IPS-NIHi7 (cell line): ENCODE measurements at regions not wholly inside any gene's neighbourhood (a gene's known extent, or its start where the extent isn't known, plus 50 kb on each side); places are given as distances from the start of the nearest gene placed in this dataset.
"Not testable (repeated sequence)": the region's sequence is repeated elsewhere in the genome, so short reads cannot be mapped to it uniquely, and the experiment has no call there.

Source experiments
- DNase-seq: peaks from one replicate; pipeline ENCODE4 v3.0.0; 2012; ENCODE audit warnings: mixed read lengths; ENCODE audit errors: extremely low spot score

DNA sequence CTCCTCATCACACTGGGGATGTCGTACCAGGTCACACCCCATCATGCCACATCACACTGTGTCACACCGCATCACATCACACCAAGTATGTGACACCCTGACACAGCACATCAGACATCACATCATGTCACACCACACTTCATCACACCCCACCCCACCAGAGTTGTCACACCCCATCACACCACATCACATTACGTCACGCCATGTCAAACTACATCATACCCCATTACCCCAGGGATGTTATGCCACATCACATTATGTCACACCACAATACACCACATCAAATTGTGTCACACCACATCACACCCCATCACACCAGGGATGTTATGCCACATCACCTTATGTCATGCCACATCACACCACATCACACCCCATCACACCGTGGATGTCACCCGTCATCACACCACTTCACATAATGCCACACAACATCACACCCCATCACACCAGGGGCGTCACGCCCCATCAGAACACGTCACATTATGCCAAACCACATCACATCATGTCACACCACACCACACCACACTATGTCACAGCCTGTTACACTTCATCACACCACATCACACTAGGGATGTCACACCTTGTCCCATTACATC is 133.6 kb downstream of the TMEM121 start:
- DNase-seq = no peak

DNA sequence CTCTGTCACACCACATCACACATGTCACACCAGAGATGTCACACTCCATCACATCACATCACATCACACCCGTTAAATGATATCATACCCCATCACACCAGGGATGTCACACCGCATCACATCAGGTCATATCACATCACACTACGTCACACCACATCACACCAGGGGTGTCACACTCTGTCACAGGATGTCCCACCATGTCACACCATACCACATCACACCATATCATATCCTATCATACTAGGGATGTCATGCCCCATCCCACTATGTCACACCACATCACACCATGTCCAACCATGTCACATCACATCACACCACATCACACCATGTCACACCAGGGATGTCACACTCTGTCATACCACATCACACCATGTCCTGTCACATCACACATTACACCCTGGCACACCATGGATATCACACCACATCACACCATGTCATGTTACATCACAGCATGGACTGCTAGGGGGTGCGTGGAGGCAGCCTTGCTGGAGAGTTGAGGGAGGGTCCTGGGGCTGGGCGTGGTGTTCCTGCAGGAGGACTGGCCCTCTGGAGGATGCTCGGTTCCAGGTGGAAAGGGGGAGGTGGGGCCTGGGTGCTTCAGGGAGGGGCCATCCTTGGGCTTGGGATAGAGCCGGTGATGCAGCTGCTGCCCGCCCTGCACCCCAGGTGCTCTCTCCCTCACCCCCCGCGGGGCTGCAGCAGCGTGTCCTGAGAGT is 134.6 kb downstream of the TMEM121 start:
- DNase-seq = no peak

DNA sequence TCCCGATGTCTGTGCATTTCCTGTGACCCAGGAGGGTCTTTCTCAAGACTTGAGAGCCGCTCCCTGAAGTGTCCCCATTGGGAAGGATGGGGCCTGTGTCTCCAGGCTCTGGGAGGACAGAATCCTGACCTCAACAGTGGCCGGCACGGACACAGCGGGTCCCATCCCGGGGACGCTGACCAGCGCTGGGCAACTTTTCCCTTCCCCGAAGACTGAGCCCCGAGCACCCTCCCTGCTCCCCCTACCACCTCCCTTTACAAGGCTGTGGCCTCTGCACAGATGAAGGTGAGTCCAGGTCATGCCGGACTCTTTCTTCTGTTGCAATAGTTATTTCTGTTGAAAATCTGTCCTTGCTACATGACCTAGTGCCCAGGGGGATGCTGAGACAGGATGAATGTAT is 135.7 kb downstream of the TMEM121 start:
- DNase-seq = not testable (repeated sequence)

DNA sequence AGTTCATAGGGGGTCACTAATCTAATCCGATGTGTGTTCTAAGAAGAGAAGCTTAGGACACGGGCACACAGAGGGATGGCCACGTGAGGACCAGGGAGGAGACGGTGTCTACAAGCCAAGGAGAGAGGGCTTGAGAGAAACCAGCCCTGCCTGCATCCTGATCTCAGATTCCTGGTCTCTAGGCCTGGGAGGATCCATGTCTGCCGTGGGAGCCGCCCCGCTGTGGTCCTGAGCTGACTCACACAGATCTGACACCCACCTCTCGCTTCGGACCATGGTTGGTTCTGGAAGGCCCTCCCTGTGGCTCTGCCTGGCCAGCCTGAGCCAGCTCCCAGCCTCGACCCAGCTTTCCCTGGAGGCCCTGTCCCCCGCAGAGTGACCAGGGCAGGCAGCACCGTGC is 136.2 kb downstream of the TMEM121 start:
- not testable (repeated sequence) for DNase-seq

DNA sequence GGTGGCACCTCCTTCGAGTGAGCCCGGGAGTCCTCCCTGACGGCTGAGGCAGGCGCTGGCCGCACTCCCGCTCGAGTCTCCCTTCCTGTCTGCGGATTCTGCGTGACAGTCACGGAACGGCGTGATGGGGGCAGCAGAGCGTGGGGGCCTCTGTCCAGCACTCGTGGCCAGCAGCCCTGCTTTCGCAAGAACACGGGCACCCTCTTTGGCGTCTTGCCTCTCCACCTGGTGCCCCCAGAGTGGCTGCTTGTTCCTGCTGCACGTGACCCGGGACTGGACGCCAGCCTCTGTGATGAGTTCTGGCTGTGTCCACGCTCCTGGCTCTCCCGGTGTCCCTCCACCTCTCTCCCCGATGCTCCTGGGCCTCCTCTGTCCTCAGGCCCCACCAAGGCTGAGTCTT is 136.9 kb downstream of the TMEM121 start:
- not testable (repeated sequence) for DNase-seq

DNA sequence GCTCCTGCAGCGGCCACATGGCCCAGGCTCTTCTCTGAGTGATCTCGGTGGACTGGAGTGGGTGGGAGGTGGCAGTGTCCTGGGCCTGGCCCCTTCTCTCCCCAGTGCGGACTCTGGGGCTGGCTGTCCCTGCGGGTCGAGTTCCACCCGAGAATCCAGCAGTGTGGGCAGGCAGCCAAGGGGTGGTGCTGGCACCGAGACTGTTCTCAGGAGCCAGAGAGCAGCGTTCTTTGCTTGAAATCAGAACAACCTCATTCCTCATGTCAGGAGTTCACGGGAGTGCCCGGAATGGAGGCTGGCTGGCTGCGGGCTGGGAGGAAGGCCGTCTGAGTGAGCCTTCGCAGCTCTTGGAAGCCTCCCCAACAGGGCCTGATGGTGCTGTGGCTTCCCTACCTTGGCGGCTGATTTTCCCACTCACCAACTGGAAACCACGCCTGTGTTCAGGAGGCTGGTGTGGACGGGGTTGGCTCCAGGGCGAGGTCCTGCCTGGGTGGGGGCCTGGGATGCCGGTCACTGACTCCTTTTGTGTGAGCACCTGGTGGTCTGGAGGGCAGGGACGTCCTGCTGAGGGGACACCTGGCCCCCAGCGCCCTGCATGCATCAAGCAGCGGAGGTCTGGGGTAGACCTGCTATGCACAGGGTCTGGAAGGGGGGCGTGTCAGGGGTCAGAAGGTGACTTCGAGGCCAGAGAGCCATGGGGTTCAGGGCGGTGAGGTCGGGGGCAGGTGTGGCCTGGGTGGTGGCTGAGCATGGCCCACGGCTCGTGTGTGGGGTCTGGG is 137.6 kb downstream of the TMEM121 start:
- DNase-seq = not testable (repeated sequence)

DNA sequence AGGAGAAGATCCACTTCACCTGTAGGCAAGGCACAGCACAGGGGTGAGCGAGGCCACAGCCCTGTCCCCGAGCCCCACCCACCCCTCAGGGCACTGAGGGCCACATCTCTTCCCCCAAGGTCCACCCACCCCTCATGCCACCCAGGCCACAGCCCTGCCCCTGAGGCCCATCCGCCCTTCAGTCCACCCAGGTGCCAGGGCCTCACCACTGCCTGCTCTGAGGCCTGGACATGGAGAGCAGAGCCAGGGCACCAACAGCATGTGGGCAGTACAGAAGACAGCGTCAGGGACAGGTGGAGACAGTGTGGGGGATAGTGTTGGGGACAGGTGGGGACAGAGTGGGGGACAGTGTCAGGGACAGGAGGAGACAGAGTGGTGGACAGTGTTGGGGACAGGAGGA is 138.3 kb downstream of the TMEM121 start:
- no peak for DNase-seq

DNA sequence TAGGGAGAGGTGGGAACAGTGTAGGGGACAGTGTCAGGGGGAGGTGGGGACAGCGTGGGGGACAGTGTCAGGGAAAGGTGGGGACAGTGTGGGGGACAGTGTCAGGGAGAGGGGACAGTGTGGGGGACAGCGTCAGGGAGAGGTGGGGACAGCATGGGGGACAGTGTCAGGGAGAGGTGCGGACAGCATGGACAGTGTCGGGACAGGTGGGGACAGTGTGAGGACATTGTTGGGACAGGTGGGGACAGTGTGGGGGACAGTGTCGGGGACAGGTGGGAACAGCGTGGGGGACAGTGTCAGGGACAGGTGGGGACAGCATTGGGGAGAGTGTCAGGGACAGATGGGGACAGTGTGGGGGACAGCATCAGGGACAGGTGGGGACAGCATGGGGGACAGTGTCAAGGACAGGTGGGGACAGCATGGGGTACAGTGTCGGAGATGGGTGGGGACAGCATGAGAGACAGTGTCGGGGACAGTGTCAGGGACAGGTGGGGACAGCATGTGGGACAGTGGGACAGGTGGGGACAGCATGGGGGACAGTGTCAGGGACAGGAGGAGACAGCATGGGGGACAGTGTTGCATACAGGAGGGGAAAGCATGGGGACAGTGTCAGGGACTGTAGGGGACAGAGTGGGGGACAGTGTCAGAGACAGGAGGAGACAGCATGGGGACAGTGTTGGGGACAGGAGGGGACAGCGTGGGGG is 139.0 kb downstream of the TMEM121 start:
- DNase-seq = no peak

DNA sequence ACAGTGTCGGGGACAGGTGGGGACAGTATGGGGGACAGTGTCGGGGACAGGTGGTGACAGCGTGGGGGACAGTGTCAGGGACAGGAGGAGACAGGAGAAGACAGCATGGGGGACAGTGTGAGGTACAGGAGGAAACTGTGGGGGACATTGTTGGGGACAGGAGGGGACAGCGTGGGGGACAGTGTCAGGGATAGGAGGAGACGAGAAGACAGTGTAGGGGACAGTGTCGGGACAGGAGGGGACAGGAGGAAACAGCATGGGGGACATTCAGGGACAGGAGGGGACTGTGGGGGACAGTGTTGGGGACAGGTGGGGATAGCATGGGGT is 139.5 kb downstream of the TMEM121 start:
- no peak for DNase-seq

DNA sequence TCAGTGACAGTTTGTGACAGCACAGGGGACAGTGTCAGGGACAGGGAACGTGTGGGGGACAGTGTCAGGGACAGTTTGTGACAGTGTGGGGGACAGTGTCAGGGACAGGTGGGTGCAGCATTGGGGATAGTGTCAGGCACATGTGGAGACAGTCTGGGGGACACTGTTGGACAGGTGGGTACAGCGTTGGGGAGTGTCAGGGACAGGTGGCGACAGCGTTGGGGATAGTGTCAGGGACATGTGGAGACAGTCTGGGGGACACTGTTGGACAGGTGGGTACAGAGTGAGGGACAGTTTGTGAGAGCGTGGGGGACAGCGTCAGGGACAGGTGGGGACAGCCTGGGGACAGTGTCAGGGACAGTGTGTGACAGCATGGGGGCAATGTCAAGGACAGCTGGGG is 140.0 kb downstream of the TMEM121 start:
- DNase-seq = no peak

DNA sequence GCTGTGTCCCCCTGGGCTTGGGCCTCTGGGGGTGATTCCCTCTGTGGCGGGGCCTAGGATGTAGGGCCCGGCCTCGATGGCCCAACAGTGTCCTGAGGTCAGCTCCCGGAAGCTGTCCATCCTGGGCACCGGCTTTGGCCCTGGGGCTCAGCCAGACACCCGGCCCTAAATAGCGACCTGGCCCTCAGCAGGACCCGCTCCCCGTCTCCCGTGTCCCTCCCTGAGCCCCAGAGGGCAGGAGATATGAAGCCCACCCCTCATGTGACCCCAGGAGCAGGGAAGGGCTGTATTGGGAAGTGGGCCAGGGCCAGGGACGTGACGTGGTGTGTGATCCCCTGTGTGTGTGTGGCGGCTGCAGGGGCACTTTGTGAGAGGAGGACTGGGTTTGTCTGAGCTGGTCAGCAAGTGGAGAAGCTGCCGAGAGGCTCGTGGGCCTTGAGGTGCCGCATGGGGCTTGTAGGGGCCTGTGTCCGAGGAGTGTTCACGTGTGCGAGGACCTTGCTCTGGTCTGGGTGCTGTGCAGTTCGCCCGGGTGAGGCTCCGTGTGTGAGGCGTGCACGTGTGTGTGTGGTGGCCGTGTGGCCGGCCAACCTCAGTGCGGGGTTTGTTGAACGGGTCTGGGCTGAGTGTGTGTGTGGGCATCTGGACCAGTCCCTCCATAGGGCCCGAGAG is 140.7 kb downstream of the TMEM121 start:
- DNase-seq = not testable (repeated sequence)

DNA sequence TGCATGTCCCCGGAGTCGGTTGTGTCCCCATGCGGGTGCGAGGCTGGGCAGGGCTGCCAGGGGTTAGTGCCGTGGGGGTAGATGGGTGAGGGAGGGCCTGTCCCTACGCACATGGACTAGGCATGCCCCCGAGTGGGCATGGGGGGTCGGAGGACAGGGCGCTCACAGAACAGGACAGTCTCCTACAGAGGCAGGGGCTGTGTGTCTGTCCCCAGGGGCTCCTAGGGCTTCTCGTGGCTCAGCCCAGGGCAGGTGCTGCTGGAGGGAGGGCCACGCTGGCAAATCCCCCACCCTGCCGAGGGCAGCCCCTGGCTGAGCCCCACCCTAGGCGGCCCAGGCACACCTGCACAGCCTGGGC is 141.3 kb downstream of the TMEM121 start:
- DNase-seq = not testable (repeated sequence)

DNA sequence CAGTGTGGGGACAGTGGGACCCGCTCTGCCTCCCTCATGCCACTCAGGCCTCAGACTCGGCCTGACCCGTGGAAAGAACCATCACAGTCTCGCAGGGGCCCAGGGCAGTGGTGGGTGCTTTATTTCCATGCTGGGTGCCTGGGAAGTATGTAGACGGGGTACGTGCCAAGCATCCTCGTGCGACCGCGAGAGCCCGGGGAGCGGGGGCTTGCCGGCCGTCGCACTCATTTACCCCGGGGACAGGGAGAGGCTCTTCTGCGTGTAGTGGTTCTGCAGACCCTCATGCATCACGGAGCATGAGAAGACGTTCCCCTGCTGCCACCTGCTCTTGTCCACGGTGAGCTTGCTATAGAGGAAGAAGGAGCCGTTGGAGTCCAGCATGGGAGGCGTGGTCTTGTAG is 141.6 kb downstream of the TMEM121 start:
- DNase-seq = not testable (repeated sequence)

DNA sequence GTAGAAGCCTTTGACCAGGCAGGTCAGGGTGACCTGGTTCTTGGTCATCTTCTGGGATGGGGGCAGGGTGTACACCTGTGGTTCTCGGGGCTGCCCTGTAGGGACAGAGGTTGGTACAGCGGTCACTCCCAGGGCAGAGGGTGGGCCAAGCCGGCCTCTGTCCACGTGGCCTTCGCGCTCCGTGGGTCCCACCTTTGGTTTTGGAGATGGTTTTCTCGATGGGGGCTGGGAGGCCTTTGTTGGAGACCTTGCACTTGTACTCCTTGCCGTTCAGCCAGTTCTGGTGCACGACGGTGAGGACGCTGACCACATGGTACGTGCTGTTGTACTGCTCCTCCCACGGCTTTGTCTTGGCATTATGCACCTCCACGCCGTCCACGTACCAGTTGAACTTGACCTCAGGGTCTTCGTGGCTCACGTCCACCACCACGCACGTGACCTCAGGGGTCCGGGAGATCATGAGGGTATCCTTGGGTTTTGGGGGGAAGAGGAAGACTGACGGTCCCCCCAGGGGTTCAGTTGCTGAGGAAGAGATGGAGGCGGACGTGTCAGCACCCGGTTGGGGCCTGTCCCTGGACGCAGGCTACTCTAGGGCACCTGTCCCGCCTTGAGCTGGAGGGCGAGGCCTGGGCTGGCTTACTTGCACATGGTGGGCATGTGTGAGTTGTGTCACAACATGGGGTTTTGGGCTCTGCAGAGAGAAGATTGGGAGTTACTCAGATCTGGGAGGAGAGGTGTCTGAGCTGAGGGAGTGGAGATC is 142.3 kb downstream of the TMEM121 start:
- not testable (repeated sequence) for DNase-seq

DNA sequence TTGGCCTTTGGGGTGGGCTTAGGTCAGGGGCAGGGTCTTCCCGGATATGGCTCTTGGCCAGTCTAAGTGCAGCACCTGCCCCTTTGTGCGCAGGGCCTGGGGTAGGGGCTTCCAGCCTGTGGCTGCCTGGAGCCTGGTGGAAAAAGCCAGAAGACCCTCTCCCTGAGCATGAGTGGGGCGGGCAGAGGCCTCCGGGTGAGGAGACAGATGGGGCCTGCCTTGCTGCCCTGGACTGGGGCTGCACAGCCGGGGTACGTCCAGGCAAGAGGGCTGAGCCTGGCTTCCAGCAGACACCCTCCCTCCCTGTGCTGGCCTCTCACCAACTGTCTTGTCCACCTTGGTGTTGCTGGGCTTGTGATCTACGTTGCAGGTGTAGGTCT is 142.8 kb downstream of the TMEM121 start:
- not testable (repeated sequence) for DNase-seq

DNA sequence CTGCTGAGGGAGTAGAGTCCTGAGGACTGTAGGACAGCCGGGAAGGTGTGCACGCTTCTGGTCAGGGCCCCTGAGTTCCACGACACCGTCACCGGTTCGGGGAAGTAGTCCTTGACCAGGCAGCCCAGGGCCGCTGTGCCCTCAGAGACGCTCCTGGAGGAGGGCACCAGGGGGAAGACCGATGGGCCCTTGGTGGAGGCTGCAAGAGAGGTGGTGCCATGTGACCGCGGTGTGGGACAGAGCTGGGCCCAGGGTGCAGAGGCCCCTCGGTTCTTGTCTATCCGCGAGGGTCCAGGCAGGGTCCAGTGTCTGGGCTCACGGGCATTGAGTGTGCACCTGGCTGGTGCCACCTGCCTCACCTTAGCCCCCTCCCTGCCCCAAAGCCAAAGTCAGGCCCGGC is 143.3 kb downstream of the TMEM121 start:
- not testable (repeated sequence) for DNase-seq

DNA sequence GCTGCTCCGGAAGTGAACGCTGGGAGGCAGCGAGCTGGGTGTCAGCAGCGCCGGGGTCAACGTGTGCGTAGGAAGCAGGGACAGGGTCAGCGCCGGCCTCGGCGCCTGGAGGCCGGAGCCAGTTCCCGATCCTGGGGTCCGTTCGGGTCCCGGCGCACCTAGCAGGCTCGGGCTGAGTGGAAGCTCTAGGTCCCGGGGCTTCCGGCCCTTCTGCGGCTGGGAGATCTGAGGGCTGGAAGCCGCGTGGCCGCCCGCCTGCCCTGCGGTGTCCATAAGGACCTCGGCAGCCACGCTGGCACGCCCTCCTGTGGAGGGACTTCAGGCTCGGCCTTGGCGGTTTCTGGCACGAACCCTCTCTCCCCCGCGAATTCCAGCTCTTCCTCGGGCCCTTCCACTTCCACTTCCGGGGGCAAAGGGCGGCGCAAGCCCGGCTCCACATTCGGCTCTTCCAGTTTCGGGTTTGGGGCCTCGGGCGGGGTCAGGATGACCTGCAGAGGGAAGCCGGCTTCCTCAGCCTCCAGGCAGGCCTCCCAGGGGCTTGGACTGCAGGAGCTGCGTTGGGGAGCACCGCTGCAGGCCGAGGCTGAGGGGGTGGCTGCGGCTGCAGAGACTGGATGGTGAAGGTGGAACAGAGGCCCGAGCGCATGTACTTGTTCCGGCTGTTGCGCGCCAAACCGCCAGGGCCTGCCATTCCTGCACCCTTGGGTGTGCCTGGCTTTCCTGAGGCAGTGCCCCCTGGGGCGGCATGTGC is 146.2 kb downstream of the TMEM121 start:
- DNase-seq = not testable (repeated sequence)

DNA sequence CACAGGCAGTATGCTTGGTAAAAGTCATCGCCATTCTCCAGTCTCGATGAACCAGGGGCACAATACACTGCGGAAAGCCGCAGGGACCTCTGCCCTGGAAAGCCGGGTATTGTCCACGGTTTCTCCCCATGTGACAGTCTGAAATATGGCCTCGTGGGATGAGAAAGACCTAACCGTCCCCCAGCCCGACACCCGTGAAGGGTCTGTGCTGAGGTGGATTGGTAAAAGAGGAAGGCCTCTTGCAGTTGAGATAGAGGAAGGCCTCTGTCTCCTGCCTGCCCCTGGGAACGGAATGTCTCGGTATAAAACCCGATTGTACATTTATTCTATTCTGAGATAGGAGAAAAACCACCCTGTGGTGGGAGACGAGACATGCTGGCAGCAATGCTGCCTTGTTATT is 149.1 kb downstream of the TMEM121 start:
- DNase-seq = not testable (repeated sequence)

DNA sequence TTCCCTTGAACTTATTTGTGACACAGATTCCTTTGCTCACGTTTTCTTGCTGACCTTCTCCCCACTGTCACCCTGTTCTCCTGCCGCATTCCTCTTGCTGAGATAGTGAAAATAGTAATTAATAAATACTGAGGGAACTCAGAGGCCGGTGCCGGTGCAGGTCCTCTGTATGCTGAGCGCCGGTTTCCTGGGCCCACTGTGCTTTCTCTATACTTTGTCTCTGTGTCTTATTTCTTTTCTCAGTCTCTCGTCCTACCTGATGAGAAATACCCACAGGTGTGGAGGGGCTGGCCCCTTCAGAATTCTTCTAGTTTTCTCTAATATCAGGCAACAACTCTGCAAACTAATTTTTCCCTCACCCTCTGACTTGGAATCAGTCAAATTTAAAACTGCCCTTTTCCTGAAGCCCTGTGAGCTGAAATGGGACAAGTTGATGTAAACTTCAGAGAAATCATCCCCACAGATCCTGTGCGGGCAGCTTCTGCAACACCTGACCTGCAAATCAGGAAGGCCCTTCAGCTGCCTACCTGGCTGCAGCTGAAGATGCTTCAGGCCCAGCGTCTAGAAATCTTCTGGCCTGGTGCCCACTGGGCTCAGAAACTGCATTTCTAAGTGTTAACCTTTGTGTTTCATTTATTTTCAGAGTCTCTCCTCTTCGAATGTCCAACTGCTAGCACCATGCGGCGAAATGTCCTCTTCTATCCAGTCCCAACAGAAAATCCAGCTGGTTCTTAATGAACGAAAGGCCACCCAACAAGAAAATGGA is 149.7 kb downstream of the TMEM121 start:
- DNase-seq = not testable (repeated sequence)

DNA sequence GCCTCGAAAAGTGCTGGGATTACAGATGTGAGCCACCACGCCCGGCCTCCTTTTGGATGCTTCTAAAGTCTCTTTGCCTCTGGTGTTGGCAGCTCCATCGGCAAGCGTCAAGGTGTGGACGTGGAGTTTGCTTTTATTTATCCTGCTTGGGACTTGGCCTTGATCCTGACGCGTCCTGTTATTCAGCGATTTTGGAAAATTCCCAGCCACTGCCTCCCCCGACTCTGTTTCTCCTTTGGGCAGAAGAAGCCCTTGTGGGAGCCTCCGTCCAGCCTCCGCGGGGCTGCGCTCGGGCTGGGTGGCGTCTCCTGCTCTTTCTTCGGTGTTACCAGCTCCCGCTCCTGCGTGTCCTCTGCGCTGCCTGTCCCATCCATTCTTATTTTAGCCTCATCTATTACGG is 151.7 kb downstream of the TMEM121 start:
- not testable (repeated sequence) for DNase-seq
